Left ventricle myocardium superior (tissue), 1 donor: ENCODE measurements at regions not wholly inside any gene's neighbourhood (a gene's known extent, or its start where the extent isn't known, plus 50 kb on each side); places are given as distances from the start of the nearest gene placed in this dataset.
A peak's percentile ranks its signal among the peaks of the same experiment; 100 is the strongest.
"Not testable (repeated sequence)": the region's sequence is repeated elsewhere in the genome, so short reads cannot be mapped to it uniquely, and the experiment has no call there.

Source experiments
- ATAC-seq: fragments of 200-7000 bp; cut with Tn5 transposase; one replicate; pipeline ENCODE4 v1.9.1; 2020; ENCODE audit warnings: mild to moderate bottlenecking, moderate library complexity
- DNase-seq: peaks from one replicate; pipeline ENCODE4 v3.0.0-alpha.2; 2020
- intact Hi-C: fragments of 100-400 bp; cut with micrococcal nuclease; formaldehyde crosslinking; loops from one replicate; pipeline ENCODE4 v1.11.0; 2022
- donor health status: DM: no; HTN: yes; CAD: no; lungs with severe emphysema.

DNA sequence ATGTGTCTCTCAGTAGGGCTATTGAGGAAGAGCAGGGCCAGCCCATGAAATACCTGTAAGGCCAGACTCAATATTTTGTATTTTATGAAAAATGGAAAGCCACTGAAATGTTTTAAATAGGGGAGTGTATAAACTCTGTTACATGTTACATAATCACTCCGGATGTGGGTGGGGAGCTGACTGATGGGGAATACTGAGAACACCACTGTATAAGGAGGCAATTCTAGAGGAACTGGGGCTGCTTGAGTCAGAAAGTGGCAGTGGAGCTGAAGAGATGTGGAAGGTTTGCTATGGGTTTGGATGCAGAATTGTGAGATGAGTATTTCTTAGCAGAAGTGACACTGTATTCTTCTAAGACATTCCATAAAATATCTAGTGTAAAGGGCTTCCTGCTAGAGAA lies 647.8 kb upstream of the LCORL start:
- intact Hi-C loops = no loop called here
- DNase-seq (no peak), ATAC-seq (no peak)

DNA sequence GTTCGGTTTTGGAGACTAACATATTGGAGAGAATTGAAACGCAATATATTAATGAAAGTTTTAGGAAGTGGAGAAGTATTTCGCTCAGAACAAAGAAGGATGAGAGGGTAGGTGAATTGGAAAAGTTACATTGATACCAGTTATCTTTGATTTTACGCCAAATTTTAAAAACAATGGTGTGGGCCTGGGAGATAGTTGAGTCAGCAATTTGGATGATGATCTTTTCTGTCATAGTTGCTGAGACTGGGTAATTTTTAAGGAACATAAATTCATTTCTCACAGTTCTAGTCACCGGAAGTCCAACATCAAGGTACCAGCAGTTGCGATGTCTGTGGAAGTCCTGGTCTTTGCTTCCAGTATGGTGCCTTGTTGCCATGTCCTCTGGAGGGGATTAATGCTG lies 644.8 kb upstream of the LCORL start:
- intact Hi-C loops = no loop called here
- ATAC-seq (no peak), DNase-seq (no peak)

DNA sequence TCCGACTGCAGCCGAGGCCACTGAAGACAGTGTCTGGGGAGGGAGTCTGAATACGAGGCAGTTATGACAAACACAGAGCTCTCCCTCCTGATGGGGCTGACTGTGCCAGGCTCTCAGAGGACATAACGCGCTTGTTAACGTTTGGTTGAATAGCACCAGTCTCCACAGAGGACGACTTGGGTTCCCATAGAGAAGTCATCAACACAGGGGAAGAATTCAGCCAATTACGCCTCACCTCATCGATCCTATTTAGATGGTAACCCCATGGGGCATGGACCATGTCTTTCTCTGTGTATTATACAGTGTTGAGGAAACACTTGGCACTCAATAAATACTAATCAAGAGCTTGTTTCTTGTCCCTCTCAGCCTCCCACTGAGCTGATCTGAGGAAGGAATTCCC lies 642.6 kb upstream of the LCORL start:
- ATAC-seq (no peak), DNase-seq (no peak)
- intact Hi-C loops = no loop called here

DNA sequence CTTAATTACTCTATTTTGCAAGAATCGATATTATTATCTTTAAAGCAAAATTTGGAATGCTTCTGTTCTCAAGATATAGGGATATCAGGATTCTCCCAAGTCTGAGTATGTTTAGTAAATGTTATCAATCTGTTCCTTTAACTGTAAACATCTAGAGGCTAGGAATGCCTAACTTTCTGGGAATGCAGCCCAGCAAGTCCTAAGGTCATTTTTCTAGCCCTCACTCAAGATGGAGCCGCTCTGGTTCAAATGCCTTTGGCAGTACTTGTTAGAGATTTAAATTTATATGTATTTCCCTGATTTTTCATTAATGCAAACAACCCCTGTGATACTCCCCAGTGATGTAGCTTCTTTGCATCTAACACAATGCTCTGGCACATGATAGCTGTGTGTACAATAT lies 623.8 kb upstream of the LCORL start:
- DNase-seq = no peak
- intact Hi-C loops = no loop called here
- ATAC-seq = no peak

DNA sequence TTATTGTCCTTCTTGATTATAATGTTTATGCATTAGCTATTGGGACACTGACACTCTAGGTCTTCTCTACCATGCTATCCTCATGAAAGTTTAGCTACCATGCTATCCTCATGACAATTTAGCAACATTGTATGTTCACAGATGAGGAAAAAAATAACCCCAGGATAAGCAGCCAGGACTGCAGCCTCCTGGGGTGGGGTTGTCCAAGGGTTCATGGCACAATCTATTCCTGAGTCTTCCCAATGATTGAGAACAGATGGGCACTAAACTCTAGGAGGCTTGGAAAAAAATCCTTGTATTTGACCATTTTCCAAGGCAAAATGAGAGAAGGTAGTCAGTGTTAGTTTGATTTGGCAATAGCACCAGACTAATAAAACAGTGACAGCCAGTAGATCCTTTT lies 619.8 kb upstream of the LCORL start:
- intact Hi-C loops = no loop called here
- DNase-seq (no peak), ATAC-seq (no peak)

DNA sequence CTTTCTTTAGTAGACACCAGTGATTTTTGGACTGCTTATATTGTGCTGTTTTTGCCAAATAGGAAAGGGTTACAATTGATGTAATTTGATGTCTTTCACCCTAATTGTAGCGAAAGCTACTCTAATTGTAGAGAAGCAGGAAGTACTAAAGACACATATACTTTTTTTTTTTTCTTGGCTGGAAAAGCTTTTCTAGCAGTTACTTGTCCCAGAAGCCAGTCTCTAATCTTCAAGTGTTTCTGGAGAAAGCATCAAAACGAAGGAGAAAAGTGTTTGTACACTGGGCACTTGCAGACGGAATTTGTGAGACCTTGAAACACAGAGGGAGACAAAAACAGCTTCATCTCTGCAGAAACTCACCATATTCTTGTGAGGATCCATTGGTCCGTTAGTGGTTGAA lies 616.5 kb upstream of the LCORL start:
- ATAC-seq = no peak
- intact Hi-C loops = no loop called here

DNA sequence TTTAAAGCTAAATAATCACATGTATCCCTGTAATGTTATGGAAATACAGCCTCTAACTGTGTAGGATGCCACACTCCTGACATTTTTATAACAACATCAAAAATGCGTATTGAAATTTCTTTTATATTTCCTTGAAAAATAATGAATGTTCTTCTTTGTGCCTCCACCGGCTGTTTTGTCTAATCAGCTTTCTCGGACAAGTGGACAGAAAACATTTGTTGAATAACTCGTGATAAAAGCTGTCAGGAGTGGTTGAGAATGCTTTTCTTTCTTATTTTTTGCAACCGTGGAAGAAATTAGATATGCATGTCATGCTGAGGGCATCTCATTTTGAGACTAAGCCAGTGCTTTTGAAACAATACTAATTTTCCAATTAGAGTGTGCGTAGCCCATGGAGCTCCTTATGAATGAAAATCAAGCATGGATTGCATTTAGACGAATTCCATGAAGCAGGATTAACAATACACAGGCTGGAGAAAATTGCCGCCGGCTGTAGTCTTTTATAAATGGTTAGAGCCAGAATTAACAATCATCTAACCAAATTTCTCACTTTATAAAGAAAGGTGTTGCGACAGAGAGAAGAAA lies 614.5 kb upstream of the LCORL start:
- ATAC-seq (no peak), DNase-seq (no peak)
- intact Hi-C loops = no loop called here

More for the DNA sequence above, 616.5 kb upstream of the LCORL start:
- no peak for DNase-seq

DNA sequence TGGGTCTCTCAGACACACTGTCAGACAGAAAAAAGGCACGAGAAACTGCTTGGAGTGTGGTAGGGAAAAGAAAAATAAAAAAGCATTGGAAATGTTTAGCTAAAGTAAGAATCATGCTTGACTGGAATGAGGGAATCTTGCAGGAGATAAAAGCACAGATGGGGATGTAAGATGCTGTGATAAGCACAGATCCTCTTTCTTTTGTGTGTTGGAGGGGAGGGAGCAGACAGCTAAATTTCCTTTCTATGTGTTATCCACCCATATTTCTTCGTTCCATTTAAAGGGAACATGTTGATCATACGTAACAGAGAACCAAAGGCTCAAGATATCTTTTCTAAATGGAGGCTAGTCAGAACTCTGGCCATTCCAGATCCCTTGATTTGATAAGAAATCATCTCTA lies 614.0 kb upstream of the LCORL start:
- ATAC-seq (no peak), DNase-seq (no peak)
- intact Hi-C loops = no loop called here

DNA sequence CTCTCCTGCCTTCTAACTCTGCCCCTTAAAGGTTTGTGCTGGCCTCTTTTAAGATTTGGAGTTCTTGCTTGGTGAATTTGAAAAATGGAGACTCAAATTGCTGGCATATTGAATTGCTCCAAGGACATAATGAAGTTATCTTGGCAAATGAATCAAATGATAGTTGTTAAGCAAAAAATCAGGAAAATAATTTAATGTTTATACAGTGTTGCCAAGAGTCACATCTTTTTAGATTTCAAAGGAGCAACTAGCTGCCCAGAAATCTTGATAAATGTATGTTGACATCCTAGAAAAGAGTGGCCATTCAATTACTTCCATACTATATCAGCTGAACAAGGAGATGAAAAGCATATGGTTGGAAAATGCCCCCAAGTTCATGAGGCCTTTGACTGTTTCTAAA lies 610.0 kb upstream of the LCORL start:
- intact Hi-C loops = no loop called here
- ATAC-seq = no peak
- DNase-seq = no peak

DNA sequence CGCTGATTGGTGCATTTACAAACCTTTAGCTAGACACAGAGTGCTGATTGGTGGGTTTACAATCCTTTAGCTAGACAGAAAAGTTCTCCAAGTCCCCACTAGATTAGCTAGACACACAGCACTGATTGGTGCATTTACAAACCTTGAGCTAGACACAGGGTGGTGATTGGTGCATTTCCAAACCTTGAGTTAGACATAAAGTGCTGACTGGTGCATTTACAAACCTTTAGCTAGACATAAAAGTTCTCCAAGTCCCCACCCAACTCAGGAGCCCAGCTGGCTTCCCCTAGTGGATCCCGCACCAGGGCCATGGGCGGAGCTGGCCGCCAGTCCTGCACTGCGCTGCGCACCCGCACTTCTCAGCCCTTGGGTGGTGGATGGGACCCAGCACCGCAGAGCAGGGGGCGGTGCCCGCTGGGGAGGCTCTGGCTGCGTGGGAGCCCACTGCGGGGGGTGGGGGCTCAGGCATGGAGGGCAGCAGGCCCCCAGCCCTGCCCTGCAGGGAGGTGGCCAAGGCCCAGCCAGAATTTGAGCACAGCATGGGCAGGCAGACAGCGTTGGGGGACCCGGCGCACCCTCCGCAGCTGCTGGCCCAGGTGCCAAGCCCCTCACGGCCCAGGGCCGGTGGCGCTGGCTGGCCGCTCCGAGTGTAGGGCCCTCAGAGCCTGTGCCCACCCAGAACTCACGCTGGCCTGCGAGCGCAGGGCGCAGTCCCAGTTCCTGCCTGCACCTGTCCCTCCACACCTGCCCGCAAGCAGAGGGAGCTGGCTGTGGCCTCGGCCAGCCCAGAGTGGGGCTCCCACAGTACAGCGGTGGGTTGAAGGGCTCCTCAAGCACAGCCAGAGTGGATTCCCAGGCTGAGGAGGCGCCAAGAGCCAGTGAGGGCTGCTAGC lies 608.9 kb upstream of the LCORL start:
- intact Hi-C loops = no loop called here
- DNase-seq (no peak), ATAC-seq (no peak)

DNA sequence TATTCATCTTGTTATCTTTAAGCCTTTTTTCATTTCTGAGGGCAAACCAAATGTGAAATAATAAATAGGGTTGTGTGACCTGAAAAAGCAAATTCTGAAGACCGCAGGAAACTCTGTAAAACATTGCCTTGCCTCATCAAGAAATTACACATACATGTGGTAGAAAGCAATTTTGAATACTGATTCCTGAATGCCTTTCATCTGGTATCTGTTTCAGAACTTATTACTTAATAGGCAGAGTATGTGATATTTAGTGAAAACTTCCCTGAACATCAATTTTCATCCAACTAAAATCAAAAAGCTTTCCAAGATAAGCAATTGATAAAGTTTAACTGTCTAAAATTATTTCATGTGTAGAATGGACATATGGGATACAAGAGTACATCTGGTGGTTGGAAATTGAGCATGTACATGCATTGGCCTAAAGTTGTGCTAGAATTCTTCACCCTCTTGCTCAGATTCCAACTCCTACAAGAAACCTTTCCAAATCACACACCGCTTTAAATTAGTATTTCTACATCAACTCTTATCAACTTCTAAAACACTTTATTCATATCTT lies 606.0 kb upstream of the LCORL start:
- no peak for DNase-seq
- intact Hi-C loops = no loop called here
- ATAC-seq = no peak

DNA sequence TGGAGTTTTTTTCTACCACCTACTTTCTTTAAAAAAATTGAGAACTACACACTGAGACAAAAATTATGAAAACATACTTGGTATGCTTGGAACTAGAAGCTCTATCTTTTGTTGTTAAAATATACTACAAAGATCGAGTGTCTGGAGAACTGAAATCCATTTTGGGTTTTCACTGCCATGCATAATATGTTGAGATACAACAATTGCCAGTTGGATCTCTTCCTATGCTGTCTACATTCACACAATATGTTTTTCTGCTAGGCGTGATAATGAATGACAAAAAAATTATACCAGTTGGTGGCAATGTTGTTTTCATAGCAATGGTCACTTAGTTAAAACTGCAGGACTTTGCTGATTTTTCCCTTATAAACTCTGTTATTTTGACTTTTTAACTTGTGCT lies 605.4 kb upstream of the LCORL start:
- no peak for DNase-seq
- intact Hi-C loops = no loop called here
- ATAC-seq = no peak

DNA sequence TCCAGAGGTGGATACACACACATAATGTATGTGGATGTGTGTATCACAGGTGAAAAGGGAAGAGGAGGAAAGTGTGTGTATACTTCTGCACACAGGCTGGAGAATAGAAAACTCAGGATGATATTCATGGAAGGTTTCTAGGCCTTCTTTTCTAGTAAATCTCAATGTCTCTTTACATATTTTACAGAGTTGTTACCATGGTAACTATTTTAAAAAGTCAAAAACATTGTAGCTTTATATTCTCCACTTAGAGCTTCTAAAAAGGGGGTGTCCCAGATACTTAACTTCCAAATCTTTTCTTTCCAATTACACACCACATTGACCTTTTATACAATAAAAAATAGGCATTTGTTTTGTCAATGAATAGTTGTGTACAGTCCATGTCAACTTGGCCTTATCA lies 604.8 kb upstream of the LCORL start:
- ATAC-seq (no peak), DNase-seq (no peak)
- intact Hi-C loops = no loop called here

DNA sequence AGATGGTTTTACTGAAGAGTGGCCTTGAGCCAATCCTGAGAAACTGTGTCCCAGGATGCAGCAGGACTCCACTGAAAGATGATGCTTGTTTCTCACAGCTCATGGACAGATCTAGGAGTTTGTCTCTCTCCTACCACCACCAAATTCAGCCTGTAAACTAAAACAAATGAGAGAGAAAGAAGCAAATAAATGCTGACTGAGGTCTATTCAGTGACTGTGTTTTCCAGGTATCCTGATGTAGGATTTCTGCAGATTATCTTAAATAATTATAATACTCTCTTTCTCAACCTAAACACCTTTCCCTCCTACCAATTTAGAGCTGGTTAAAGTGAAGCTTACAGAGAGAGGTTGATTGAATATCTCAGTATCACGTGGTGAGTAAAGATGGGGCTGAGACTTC lies 599.6 kb upstream of the LCORL start:
- intact Hi-C loops = no loop called here
- no peak for DNase-seq
- no peak for ATAC-seq

DNA sequence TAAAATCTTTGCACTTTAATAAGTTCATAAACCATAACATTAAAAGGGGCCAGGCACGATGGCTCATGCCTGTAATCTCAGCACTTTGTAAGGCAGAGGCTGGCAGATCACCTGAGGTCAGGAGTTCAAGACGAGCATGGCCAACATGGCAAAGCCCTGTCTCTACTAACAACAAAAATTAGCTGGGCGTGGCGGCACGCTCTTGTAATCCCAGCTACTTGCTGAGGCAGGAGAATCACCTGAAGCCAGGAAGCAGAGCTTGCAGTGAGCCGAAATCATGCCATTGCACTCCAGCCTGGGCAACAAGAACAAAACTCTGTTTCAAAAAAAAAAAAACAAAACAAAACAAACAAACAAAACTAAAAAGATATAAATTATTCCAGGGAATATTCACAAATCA lies 595.2 kb upstream of the LCORL start:
- no peak for ATAC-seq
- intact Hi-C loops = no loop called here

DNA sequence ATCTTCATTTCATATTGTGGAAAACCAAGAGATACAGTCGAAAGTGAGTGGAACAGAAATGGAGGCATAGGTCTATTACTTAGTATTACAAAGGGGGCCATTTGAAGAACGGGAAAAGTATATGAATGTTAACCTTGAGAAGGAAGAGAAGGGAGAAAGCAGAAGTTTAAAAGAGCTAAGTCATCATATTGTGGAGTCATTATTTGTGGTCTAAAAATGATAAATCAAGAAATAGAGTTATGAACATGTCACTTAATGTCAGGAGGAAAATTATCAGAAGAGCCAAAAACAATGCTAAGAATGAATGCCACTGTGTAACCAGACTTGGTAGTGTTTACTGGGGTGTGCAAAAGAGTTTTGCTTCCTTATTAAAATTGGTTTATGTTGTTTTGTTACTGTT lies 589.5 kb upstream of the LCORL start:
- DNase-seq (no peak), ATAC-seq (no peak)
- intact Hi-C loops = no loop called here

More for the DNA sequence above, 595.2 kb upstream of the LCORL start:
- DNase-seq = no peak

DNA sequence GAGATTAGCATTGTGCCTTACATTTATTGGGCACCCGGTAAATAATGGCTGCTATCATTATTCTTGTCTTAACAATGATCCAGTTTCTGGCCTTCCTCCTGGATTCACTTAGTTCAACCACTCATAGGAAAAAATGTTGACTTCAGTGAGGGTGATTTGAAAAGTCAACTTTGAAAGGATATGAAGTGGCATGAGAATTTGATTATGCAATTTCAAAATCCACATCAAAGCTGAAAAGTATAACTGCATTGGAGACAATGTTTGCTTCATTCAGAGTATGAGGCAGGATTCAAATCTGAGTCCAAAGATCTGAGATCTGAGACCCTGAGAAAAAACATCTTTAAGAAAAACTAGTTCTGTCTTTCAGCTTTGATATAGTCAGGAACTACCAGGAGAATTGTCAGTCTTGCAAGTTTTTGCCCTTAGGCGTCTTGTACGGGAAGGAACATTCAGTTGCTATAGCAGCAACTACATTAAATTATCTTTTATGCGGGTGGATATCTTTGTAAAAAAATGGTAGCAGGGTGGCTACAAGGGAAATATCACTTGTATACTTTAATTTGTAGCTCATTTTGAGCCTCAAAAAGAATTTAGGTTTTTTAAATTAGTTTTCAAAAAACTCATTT lies 587.5 kb upstream of the LCORL start:
- DNase-seq (no peak), ATAC-seq (no peak)
- intact Hi-C loops = no loop called here

DNA sequence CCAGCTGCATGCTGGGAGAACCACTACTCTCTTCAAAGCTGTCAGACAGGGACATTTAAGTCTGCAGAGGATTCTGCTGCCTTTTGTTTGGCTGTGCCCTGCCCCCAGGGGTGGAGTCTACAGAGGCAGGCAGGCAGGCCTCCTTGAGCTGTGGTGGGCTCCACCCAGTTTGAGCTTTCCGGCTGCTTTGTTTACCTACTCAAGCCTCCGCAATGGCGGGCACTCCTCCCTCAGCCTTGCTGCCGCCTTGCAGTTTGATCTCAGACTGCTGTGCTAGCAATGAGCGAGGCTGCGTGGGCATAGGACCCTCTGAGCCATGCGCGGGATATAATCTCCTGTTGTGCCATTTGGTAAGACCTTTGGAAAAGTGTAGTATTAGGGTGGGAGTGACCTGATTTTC lies 581.1 kb upstream of the LCORL start:
- intact Hi-C loops, DNase-seq, ATAC-seq: not testable (repeated sequence)

DNA sequence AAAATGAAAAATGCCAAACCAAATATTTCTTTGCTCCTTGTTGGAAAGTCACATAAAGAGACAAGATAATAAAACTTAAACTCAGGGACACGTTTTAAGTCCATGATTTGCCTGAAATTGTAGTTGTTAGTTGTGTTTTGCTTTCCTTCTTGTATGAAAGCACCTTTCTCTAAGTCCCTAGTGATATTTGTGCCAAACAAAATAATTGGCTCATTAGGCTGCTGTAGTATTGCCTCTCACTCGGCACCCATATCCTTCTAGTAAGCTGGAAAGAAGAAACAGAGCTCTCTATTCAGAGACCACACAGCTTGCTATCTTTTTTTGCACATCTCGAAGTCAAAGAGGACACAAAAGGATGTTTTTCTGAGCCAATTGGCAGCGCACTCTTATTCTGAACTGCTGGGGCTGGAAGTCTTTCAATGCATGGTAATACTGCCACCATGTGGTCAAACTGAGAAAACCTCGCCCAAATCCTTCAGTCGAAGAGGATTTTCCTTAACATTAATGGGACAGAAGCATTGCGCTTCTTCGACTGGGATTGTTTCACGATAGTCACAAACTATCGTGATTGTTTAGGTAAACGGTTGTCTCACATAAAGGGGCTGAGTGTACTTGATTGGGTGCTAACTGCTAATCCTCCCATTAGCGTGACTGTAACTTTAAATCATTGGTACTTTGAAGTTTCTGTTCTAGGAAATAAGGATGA lies 571.9 kb upstream of the LCORL start:
- intact Hi-C loops = no loop called here
- ATAC-seq (peak; percentile 34), DNase-seq (no peak)

DNA sequence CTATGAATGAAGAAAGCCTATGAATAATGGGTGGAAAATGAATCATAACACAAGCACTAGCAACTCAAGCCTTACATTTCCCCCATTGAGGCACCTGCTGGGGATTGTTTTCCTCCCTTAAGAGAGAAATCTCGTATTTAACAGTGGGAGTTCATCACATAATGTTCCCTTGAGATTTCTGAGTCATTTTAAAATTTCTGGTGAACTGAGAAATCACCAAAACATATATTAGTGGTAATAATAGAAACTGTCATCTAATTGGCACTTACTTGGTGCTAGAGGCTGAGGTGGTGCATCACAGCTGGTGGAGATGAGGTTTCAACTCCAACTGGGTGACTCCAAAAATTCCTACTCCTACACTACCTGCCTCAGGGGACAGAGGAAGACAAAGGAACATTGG lies 561.3 kb upstream of the LCORL start:
- DNase-seq (no peak), ATAC-seq (no peak)
- intact Hi-C loops = no loop called here
